ENCODE measurements at regions not wholly inside any gene's neighbourhood (a gene's known extent, or its start where the extent isn't known, plus 50 kb on each side); places are given as distances from the start of the nearest gene placed in this dataset.

DNA sequence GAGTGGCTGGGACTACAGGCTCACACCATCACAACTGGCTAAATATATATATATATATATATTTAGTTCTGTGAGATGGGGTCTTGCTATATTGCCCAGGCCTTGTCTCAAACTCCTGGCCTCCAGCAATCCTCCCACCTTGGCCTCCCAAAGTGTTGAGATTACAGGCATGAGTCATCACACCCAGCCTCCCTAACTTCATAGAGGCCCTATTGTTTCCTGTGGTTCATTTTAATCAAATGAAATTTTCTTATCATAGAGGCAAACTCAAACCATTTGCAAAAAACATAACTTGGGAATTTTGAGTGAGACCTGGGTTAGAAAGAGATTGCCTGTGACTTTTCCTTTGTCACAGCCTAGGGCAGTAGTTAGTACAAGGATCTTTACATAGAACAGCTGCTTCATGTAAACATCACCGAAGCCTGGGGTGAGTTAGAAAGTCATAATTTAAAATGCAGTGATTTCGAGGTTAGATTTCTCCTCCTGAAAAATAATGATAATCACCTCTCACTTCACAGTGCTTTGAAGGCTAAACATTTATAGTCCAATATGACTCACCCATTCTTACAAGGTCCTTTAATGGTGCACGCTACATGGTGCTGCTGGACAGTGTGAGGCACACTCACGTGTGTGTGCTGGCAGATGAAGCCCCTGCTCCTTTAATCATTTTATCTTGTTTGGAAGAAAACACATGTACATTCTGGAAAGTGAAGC lies 188.9 kb downstream of the RHOU start:
- Histone ChIP-seq H3K4me3 (ENCODE audit: low read depth, low read length) (no peak overlapping the region), H3K27me3 (ENCODE audit: control insufficient read depth, insufficient read depth, low read length) (no peaks in the 10 kb centered on the region), H3K36me3 (ENCODE audit: control insufficient read depth, insufficient read depth, low read length) (no peaks in the 10 kb centered on the region)
- DNase-seq (ENCODE audit: low read depth) (no peak), FAIRE-seq (no peak)
- TF ChIP-seq, protein P1, sequence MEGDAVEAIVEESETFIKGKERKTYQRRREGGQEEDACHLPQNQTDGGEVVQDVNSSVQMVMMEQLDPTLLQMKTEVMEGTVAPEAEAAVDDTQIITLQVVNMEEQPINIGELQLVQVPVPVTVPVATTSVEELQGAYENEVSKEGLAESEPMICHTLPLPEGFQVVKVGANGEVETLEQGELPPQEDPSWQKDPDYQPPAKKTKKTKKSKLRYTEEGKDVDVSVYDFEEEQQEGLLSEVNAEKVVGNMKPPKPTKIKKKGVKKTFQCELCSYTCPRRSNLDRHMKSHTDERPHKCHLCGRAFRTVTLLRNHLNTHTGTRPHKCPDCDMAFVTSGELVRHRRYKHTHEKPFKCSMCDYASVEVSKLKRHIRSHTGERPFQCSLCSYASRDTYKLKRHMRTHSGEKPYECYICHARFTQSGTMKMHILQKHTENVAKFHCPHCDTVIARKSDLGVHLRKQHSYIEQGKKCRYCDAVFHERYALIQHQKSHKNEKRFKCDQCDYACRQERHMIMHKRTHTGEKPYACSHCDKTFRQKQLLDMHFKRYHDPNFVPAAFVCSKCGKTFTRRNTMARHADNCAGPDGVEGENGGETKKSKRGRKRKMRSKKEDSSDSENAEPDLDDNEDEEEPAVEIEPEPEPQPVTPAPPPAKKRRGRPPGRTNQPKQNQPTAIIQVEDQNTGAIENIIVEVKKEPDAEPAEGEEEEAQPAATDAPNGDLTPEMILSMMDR (IDR thresholded peaks at IDR 0.05; ENCODE audit: insufficient read depth, low read length, severe bottlenecking), result no peak

DNA sequence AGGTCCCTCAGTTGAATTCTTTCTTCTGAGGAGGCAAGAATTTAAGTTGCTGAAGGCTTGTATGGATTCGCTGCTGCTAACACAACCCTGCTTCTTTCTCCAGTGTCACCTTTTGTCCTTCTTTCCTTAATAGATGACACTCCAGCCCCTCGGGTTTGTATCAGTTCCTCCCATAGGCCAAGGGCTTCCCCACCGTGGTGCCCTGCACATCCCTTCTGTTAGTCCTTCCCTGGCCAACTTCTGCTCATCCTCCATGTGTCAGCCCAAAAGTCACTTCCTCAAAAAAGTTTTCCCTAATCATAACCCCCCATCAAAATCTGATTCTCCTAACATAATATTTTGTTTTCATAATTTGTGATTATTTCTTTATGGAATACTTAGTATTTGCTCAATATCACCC lies 190.4 kb downstream of the RHOU start:
- TF ChIP-seq, protein P1 (IDR thresholded peaks at IDR 0.05; ENCODE audit: insufficient read depth, low read length, severe bottlenecking), result no peak
- no peaks in the 10 kb centered on the region for H3K27me3 ChIP-seq (ENCODE audit: control insufficient read depth, insufficient read depth, low read length)
- DNase-seq (ENCODE audit: low read depth) (no peak), FAIRE-seq (no peak)
- no peaks in the 10 kb centered on the region for H3K36me3 ChIP-seq (ENCODE audit: control insufficient read depth, insufficient read depth, low read length)
- H3K4me3 ChIP-seq (ENCODE audit: low read depth, low read length), result no peak overlapping the region

DNA sequence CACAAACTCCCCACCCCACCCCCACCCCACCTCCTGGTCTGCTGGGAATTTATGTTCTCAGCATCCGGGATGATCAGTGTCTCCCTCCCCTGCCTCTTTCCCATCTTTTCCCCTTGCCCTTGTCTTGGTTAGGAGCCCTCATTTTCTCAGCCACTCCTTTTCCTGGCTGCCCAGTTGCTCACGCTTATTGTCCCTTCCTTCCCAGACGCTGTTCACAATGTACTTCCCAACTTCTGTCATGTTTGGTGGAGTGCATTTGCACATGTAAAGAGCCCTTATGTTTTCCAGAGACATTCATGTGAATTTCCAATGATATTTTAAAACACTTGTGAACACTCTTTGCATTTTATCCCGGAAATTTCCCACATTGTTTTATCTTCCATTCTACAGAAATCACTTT lies 192.1 kb downstream of the RHOU start:
- no peaks in the 10 kb centered on the region for H3K36me3 ChIP-seq (ENCODE audit: control insufficient read depth, insufficient read depth, low read length)
- FAIRE-seq, result no peak

GRCh38 chr1:228927946-228928898 lies 192.9 kb downstream of the RHOU start:
- H3K27me3 ChIP-seq (ENCODE audit: control insufficient read depth, insufficient read depth, low read length), result no peaks in the 10 kb centered on the region
- TF ChIP-seq, protein P1 (IDR thresholded peaks at IDR 0.05; ENCODE audit: insufficient read depth, low read length, severe bottlenecking), result no peak
- FAIRE-seq (peak; percentile 47), DNase-seq (ENCODE audit: low read depth) (no peak)
- H3K36me3 ChIP-seq (ENCODE audit: control insufficient read depth, insufficient read depth, low read length), result no peaks in the 10 kb centered on the region
- no peak overlapping the region for H3K4me3 ChIP-seq (ENCODE audit: low read depth, low read length)

More for the DNA sequence above, 192.1 kb downstream of the RHOU start:
- TF ChIP-seq, protein P1 (IDR thresholded peaks at IDR 0.05; ENCODE audit: insufficient read depth, low read length, severe bottlenecking), result no peak
- H3K4me3 ChIP-seq (ENCODE audit: low read depth, low read length), result no peak overlapping the region
- no peak for DNase-seq (ENCODE audit: low read depth)
- H3K27me3 ChIP-seq (ENCODE audit: control insufficient read depth, insufficient read depth, low read length), result no peaks in the 10 kb centered on the region

DNA sequence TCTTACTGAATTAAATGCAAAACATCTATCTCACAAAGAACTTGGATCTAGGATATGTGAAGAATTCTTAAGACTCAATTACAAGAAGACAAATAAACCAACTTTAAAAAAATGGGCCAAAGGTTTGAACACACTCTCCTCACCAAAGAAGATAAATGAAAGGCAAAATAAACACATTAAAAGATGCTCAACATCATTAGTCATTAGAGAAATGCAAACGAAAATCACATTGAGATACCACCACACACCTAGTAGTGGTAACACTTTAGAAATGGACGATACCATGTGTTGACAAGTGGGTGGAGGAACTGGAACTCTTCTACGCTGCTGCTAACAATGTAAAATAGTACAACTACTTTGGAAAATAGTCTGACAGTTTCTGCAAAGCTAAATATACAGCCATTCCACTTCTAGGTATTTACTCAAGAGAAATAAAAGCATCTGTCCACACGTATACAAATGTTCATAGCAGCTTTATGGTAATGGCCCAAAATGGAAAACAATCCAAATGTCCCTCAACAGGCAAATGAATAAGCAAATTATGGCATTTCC lies 194.3 kb downstream of the RHOU start:
- TF ChIP-seq, protein P1 (IDR thresholded peaks at IDR 0.05; ENCODE audit: insufficient read depth, low read length, severe bottlenecking), result no peak
- no peak for DNase-seq (ENCODE audit: low read depth)
- H3K27me3 ChIP-seq (ENCODE audit: control insufficient read depth, insufficient read depth, low read length), result no peaks in the 10 kb centered on the region
- no peak for FAIRE-seq
- no peaks in the 10 kb centered on the region for H3K36me3 ChIP-seq (ENCODE audit: control insufficient read depth, insufficient read depth, low read length)
- no peak overlapping the region for H3K4me3 ChIP-seq (ENCODE audit: low read depth, low read length)

Data from bronchial epithelial cell (primary cell).